ENCODE measurements at regions not wholly inside any gene's neighbourhood (a gene's known extent, or its start where the extent isn't known, plus 50 kb on each side); places are given as distances from the start of the nearest gene placed in this dataset.

GRCh38 chr6:8944548-8944947, 509.2 kb upstream of the SLC35B3 start:
- ChIA-PET CTCF (no interaction called here), POLR2A (ENCODE audit: low non-redundant PET) (no interaction called here)
- no peak overlapping the region for H3K4me3 ChIP-seq (ENCODE audit: low read depth, low read length, poor library complexity, severe bottlenecking)
- no peaks in the 10 kb centered on the region for H3K9me3 ChIP-seq (ENCODE audit: low read depth, low read length, poor library complexity, severe bottlenecking)
- no TSS peak for BruUV-seq (replicated peaks)
- H3K4me1 ChIP-seq (ENCODE audit: insufficient read depth, low read length, poor library complexity, severe bottlenecking) = peaks cover 4% of the 10 kb centered on the region
- DNase-seq (ENCODE audit: low spot score) = no peak
- no peaks in the 10 kb centered on the region for H3K27me3 ChIP-seq (replicated peaks; ENCODE audit: insufficient read depth, low read depth, low read length, poor library complexity)
- H3K36me3 ChIP-seq (ENCODE audit: insufficient read depth, low read length, poor library complexity, severe bottlenecking) = no peaks in the 10 kb centered on the region
- H3K27ac ChIP-seq (ENCODE audit: low read depth, low read length, poor library complexity, severe bottlenecking) = no peak overlapping the region
- no peak for TF ChIP-seq CTCF (conservative IDR thresholded peaks at IDR 0.05; ENCODE audit: low read depth, low read length)
- intact Hi-C loops (cut with micrococcal nuclease; ENCODE audit: unreplicated experiment) = no loop called here

GRCh38 chr6:8943073-8943472, 507.7 kb upstream of the SLC35B3 start:
- POLR2A ChIA-PET (ENCODE audit: low non-redundant PET) = no interaction called here
- Histone ChIP-seq H3K9me3 (ENCODE audit: low read depth, low read length, poor library complexity, severe bottlenecking) (no peaks in the 10 kb centered on the region), H3K27me3 (replicated peaks; ENCODE audit: insufficient read depth, low read depth, low read length, poor library complexity) (no peaks in the 10 kb centered on the region), H3K36me3 (ENCODE audit: insufficient read depth, low read length, poor library complexity, severe bottlenecking) (no peaks in the 10 kb centered on the region), H3K4me3 (ENCODE audit: low read depth, low read length, poor library complexity, severe bottlenecking) (no peak overlapping the region), H3K27ac (ENCODE audit: low read depth, low read length, poor library complexity, severe bottlenecking) (no peak overlapping the region), H3K4me1 (ENCODE audit: insufficient read depth, low read length, poor library complexity, severe bottlenecking) (no peaks in the 10 kb centered on the region)
- TF ChIP-seq CTCF (conservative IDR thresholded peaks at IDR 0.05; ENCODE audit: low read depth, low read length) (no peak), EZH2 (IDR thresholded peaks at IDR 0.05; ENCODE audit: borderline replicate concordance, low read depth, low read length, poor library complexity, severe bottlenecking) (no peak)
- DNase-seq (ENCODE audit: low spot score) = no peak
- BruUV-seq (replicated peaks) = no TSS peak
- CTCF ChIA-PET = no interaction called here
- intact Hi-C loops (cut with micrococcal nuclease; ENCODE audit: unreplicated experiment) = no loop called here

- Histone ChIP-seq H3K27ac (ENCODE audit: low read depth, low read length, poor library complexity, severe bottlenecking) (no peak overlapping the region), H3K4me3 (ENCODE audit: low read depth, low read length, poor library complexity, severe bottlenecking) (no peak overlapping the region), H3K4me1 (ENCODE audit: insufficient read depth, low read length, poor library complexity, severe bottlenecking) (no peaks in the 10 kb centered on the region), H3K36me3 (ENCODE audit: insufficient read depth, low read length, poor library complexity, severe bottlenecking) (no peaks in the 10 kb centered on the region), H3K9me3 (ENCODE audit: low read depth, low read length, poor library complexity, severe bottlenecking) (no peaks in the 10 kb centered on the region), H3K27me3 (replicated peaks; ENCODE audit: insufficient read depth, low read depth, low read length, poor library complexity) (no peaks in the 10 kb centered on the region)
- TF ChIP-seq EZH2 (IDR thresholded peaks at IDR 0.05; ENCODE audit: borderline replicate concordance, low read depth, low read length, poor library complexity, severe bottlenecking) (no peak), CTCF (conservative IDR thresholded peaks at IDR 0.05; ENCODE audit: low read depth, low read length) (no peak)
- CTCF ChIA-PET = no interaction called here
- DNase-seq (ENCODE audit: low spot score) = no peak
- intact Hi-C loops (cut with micrococcal nuclease; ENCODE audit: unreplicated experiment) = no loop called here
- POLR2A ChIA-PET (ENCODE audit: low non-redundant PET) = no interaction called here
- BruUV-seq (replicated peaks) = no TSS peak
Measured at GRCh38 chr6:8941577-8941976, 506.2 kb upstream of the SLC35B3 start.

Measured in A673 (cell line).